Effector CD8-positive, alpha-beta T cell (primary cell): ENCODE measurements at regions not wholly inside any gene's neighbourhood (a gene's known extent, or its start where the extent isn't known, plus 50 kb on each side); places are given as distances from the start of the nearest gene placed in this dataset.

Experiments
- DNase-seq: peaks from one replicate; lab custom pipeline; 2025; lab: John Stamatoyannopoulos, UW

GRCh38 chr2:136572335-136572734 is 193.0 kb upstream of the THSD7B start:
- DNase-seq, result no peak

- no peak for DNase-seq
Observed at GRCh38 chr2:136557203-136557602, 208.1 kb upstream of the THSD7B start.

GRCh38 chr2:136550181-136550580 is 215.2 kb upstream of the THSD7B start:
- DNase-seq, result no peak

GRCh38 chr2:136539355-136539754 is 226.0 kb upstream of the THSD7B start:
- DNase-seq, result no peak

GRCh38 chr2:136538489-136538888 is 226.9 kb upstream of the THSD7B start:
- no peak for DNase-seq

- DNase-seq, result no peak
Observed at GRCh38 chr2:136534811-136535210, 230.5 kb upstream of the THSD7B start.

- DNase-seq, result no peak
Observed at GRCh38 chr2:136532171-136532570, 233.2 kb upstream of the THSD7B start.

GRCh38 chr2:136531731-136532130 is 233.6 kb upstream of the THSD7B start:
- no peak for DNase-seq

- no peak for DNase-seq
Observed at GRCh38 chr2:136530146-136530545, 235.2 kb upstream of the THSD7B start.

- no peak for DNase-seq
Observed at GRCh38 chr2:136527560-136527959, 237.8 kb upstream of the THSD7B start.

- no peak for DNase-seq
Observed at GRCh38 chr2:136522724-136523123, 242.6 kb upstream of the THSD7B start.

- DNase-seq, result no peak
Observed at GRCh38 chr2:136517716-136518115, 247.6 kb upstream of the THSD7B start.

GRCh38 chr2:136510244-136510643 is 255.1 kb upstream of the THSD7B start:
- no peak for DNase-seq

GRCh38 chr2:136505462-136505861 is 259.9 kb upstream of the THSD7B start:
- no peak for DNase-seq

- DNase-seq, result no peak
Observed at GRCh38 chr2:136502660-136503059, 262.7 kb upstream of the THSD7B start.

GRCh38 chr2:136497709-136498108 is 267.6 kb upstream of the THSD7B start:
- no peak for DNase-seq

- no peak for DNase-seq
Observed at GRCh38 chr2:136496966-136497365, 268.4 kb upstream of the THSD7B start.

GRCh38 chr2:136495636-136496035 is 269.7 kb upstream of the THSD7B start:
- no peak for DNase-seq

GRCh38 chr2:136492901-136493300 is 272.4 kb upstream of the THSD7B start:
- no peak for DNase-seq

GRCh38 chr2:136490100-136490499 is 275.2 kb upstream of the THSD7B start:
- DNase-seq, result no peak

- DNase-seq, result no peak
Observed at GRCh38 chr2:136487421-136487820, 277.9 kb upstream of the THSD7B start.

GRCh38 chr2:136486115-136486514 is 279.2 kb upstream of the THSD7B start:
- no peak for DNase-seq

- DNase-seq, result no peak
Observed at GRCh38 chr2:136482966-136483365, 282.4 kb upstream of the THSD7B start.

- DNase-seq, result no peak
Observed at GRCh38 chr2:136482006-136482405, 283.3 kb upstream of the THSD7B start.

GRCh38 chr2:136479696-136480095 is 285.6 kb upstream of the THSD7B start:
- DNase-seq, result no peak
